K562 (cell line): ENCODE measurements at regions not wholly inside any gene's neighbourhood (a gene's known extent, or its start where the extent isn't known, plus 50 kb on each side); places are given as distances from the start of the nearest gene placed in this dataset.

Experiments
- ATF6 ChIP-seq: sonication (generic); formaldehyde crosslinking; IDR thresholded peaks from 2 replicates; pipeline ENCODE4 v1.4.0; 2020; ENCODE audit warnings: mild to moderate bottlenecking, missing genetic modification reagents
- CHD7 ChIP-seq: fragments of 200-600 bp; sonication (generic); IDR thresholded peaks from one replicate; pipeline ENCODE4 v1.6.1; 2012; ENCODE audit warnings: mild to moderate bottlenecking, low read depth, low read length, inconsistent platforms
- GMEB1 ChIP-seq: fragments of 250-450 bp; sonication (Bioruptor Pico); IDR thresholded peaks from 2 replicates; pipeline ENCODE4 v1.4.0; 2020; ENCODE audit warnings: mild to moderate bottlenecking
- HES1 ChIP-seq: fragments of 450-650 bp; IDR thresholded peaks from 2 replicates; pipeline ENCODE4 v1.6.1; 2016; ENCODE audit warnings: low read depth, mild to moderate bottlenecking, moderate library complexity
- HEY1 ChIP-seq: fragments of 250-450 bp; sonication (Bioruptor Pico); IDR thresholded peaks from 2 replicates; pipeline ENCODE4 v1.5.0; 2020; ENCODE audit warnings: mild to moderate bottlenecking, moderate library complexity, borderline replicate concordance

- TF ChIP-seq HES1 (no peak), CHD7 (no peak), ATF6 (CRISPR knock-in tag) (no peak), GMEB1 (no peak), HEY1 (no peak)
- TF ChIP-seq, all 486 proteins: peak for 0
Measured at GRCh38 chr5:2260211-2261003, 377.7 kb upstream of the IRX4 start (continued).
